Fibroblast of upper back skin (primary cell): ENCODE measurements at regions not wholly inside any gene's neighbourhood (a gene's known extent, or its start where the extent isn't known, plus 50 kb on each side); places are given as distances from the start of the nearest gene placed in this dataset.

Experiments
- DNase-seq: peaks from one replicate; pipeline ENCODE4 v3.0.0-alpha.2; 2013

DNA sequence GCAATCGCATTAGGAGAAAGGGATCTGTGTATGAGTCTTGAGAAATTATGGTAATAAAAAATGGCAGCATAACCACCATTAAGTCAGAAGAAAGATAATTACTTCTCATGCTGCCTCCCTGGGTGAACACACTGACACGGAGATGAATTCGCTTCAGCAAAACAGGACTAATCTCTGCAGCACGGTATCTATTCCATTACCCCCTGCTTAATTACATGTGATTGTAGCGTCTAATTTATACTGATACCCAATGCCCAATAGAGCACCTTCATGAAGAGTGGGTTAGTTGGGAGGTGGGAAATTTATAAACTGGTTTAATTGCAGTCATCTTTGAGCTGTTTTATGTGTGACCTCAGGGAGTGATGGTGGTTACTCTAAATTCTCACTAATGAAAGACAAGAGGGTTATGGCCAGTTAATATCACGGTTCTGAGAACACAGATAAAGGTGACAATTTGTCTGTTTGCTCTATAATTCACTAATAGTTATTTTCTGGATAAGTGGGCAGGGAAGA is 476.2 kb upstream of the SULF2 start:
- no peak for DNase-seq

DNA sequence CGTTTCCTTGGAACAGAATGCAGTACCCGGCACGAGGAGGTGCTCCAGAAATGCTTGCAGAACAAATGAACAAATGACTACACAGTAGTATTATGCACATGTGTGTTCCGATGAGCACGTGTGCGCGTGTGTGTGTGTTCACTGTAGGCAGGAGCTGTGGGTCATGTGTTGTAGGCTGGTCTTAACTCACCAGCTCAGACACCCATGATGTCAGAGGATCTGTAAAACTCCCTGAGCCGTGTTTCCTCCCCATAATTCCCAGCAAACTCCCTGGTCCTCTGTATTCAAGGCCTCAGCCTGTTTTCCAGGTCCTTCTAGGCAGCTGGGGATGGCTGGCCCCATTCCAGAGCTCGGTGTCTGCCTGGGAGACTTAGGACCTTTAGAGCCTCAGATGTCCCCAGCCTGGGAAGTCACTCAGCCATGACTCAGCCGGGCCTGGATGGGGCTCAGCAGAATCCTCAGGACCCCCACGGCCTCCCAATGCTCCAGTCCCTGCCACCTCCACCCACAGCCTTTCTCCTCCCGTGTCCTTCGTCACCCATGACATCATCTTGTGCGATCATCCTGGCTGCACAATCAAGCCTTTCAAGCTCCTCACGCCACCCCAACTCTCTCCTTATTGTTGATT is 475.0 kb upstream of the SULF2 start:
- DNase-seq = no peak

DNA sequence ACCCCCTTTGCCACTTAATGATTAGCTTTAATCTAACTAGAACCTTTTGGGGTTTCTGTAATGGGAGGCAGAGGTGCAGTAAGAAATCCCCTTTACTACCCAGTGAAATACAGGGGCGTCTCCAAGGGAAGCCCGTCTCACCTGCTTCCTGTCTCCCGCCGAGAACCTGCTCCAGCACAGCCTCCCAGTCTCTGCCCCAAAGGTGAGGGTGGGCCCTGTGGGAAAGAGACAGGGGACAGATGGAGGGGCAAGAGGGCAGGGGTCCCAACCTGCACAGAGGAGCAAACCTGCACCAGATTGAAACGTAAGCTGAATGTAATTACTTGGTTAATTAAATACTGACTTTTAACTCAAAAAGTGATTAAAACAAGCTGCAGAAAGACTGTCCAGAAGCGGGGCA is 474.2 kb upstream of the SULF2 start:
- no peak for DNase-seq

DNA sequence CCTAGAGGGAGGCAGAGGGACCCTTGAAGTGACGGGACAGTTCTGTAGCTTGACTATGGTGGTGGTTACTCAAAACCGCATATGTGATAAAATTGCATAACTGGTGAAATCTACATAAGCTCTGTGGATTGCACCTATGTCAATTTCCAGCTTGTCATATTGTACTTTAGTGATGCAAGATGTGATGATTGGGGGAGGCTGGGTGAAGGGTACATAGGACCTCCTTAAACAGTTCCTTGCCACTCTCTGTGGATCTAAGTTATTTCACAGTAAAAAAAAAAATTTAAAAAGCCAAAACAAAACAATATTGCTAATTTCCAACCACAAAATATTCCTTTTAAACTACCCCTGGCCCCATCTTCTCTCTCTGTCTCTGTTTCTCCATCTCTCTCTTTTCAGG is 472.6 kb upstream of the SULF2 start:
- no peak for DNase-seq

DNA sequence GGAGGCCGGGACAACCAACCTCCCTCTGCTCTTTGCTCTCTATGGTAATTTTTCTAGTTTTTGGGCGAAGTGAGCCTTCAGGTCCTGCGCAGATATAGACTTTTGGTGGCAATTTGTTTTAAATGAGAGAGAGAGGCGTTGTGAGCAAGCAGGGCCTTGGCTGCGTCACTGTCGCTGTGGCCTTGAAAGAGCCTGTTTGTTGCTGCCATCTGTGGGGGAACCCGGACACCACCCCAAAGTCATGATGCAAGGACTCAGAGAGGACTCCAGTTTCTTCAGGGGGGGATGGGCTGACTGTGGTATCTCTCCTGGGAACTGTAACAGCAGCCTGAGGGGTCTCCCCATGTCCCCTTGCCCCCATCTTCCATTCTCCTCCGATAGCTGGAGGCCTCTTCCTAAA is 462.7 kb upstream of the SULF2 start:
- DNase-seq = no peak

DNA sequence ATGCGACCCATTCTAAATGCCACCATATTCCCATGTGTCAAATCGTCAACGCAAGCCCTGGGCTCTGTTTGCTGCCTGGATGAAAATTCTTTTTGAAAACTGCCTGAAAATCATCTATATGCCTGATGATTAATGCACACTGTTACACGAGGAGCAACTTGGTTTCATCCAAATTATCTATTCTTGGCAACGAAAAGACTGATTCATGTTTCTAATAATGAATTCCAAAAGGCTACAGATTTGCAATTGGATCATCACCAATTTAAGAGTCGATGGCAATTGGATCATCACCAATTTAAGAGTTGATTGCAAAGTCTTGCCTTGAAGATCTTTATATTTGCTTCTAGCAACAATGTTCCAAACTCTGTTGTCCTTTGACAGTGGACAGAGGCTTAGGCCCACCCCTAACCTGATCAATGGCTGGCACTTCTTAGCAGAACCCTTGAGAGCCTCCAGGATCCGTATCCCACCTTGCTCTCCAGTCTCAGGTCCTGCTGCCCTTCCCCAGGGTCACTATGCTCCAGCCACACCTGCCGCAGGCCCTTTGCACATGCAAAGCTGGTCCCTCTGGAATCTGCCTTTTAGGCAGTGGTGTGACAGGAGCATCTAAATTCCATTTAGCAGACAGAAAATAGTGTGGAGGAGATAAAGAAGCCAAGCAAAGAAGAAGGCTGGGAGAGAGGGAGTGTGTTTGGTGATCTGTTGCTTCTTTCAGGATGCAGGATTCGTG is 460.9 kb upstream of the SULF2 start:
- DNase-seq = peak; percentile 41

DNA sequence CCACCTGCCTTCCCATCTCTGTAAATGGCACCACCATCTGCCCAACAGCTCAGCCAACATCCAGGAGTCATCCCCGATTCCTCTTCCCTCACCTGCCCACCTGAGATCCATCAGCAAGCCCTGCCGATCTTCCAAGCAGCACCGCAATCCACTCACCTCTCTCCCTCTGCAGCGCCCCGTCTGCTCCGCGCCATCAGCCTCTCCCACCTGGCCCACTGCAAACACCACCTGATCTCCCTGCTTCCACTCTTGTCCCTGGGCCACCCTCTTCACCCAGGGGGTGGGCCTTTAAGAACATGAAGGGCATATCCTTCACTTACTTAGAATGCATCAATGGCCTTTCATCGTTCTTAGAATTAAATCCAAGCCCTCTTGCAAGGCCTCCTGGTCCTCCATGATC is 457.3 kb upstream of the SULF2 start:
- DNase-seq = no peak

DNA sequence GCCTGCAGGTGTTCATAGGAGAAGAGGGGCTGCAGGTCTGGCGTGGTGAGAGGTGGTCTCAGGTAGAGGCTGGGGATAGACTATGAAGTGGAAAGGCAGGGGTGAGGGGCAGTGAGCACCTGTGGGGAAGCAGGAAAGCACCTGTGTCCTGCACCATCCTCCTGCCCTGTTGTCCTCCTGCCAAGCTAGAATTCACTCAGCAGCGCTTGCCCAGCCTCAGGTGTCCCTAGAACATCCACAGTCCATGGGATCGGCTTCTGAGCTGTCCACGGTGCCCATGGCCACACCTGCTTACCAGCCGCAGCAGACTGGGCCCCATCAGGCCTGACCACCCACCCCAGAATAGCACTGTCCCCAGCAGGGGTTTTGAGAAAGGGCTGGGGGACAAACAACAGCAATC is 456.2 kb upstream of the SULF2 start:
- no peak for DNase-seq

DNA sequence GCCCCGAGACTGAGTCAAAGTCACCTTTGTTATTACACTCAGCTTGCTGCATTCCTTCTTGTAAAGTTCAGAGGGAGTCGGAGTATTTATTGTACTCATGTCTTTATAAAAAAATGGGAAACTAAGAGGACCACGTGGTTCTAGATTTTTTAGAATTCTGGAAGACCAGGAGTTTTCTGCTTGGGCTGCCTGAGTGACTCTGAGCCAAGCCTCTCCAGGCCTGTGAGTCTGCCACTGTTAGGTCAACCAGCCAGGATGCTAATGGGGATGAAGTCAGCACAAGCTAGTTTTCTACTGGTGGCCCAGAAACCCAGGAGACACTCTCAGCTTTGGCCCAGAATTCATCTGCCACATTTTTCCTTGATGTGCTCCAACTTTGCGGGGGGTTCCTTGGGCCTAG is 453.5 kb upstream of the SULF2 start:
- DNase-seq = peak; percentile 25

DNA sequence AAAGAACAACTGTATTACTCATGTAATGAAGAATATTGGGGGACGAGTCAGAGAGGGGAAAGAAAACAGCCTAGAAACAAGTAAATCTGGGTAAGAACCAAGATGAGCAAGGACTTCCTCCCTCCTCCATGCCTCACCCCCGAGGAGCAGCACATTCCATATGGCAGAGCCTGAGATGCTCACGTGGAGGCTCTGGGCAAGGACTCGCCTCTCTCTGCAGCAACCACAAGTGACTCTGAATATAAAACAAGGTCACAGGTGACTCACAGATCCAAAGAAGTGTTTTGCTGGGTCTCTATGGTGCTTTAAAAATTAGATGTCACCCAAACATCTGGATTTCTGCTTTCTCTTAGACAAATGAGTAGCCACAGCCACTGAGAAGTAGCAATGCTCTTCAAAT is 453.0 kb upstream of the SULF2 start:
- DNase-seq = peak; percentile 75

DNA sequence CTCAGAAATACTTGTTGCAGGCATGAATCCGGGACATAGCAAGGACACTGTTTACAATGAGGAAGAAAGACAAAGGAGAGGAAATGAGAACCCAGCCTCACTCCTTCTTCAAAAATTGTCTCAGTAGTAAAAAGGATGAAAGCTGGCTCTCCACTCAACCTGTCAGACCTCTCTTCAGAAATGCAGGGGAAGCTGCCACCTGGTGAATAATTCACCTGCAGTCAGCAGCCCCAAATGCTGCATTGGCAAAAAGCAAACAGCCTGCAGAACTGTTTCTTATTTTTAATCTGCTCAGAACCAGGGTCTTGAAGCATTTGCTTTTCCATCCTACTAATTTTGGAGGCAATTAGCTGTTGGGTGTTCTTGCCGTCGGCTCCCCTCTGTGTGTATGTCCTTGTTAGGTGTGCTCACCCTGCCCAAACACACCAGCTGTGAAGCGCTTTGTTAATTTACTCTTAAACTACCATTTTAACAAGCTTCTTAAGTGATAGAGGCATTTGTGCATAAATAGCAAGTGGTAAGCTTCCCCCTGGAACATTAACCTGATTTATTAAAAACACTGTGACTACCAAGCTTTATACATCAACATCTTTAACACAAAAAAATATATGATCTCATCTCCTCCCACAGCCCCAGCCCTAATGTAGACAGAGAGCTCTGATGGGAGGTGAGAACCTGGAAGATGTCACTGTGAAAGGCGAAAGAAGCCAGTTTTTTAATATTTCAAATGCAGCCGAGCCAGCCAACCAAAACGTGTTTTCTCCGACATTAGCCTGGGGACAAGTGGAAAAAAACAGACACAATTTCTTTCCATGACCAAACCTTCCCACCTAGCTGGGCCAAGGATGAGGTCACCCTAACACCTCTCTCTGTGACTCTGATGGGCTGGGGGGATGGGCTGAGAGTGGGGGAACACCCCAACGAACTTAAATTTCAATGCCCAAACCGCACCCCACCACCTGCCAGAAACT is 451.0 kb upstream of the SULF2 start:
- no peak for DNase-seq

DNA sequence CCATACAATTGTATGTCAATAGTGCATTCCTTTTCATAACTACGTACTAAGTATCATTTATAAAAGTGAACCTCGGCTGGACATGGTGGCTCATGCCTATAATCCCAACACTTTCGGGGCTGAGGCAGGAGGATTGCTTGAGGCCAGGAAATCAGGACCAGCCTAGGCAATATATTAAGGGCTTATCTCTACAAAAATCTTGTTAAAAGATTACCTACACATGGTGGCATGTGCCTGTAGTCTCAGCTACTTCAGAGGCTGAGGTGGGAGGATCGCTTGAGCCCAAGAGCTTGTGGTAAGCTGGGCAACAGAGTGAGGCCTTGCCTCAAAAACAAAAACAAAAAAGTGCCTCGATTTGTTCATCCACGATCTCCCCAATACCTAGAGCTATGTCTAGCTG is 449.7 kb upstream of the SULF2 start:
- no peak for DNase-seq

DNA sequence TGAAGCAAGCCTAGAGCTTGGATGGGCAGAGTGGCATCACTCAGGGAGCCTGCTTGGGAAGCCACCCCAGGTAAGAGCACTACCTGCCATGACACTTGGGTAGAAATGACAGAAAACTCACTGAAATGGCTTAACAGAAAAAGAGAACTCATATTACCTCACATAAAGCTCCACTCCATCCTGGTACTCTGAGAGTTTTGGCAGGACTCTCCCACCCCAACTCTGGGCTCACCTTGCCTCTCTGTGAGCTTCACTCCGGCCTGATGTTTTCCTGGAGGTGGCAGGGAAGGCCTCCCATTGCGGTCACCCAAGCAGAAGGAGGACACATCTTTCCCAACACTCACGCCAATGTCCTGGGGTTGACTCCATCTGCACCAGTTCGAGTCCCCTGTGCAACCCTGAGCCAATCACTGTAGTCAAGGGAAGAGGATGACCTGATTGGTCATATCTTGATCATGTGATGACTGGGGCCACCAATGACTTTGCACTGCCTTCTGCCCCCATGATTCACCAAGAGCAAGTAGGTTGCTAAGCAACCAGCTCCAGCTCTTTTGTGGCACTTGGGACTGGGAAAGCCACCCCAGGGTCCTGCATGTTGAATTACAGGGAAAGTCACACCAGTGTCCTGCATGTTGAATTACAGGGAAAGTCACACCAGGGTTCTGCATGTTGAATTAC is 446.1 kb upstream of the SULF2 start:
- DNase-seq = no peak

DNA sequence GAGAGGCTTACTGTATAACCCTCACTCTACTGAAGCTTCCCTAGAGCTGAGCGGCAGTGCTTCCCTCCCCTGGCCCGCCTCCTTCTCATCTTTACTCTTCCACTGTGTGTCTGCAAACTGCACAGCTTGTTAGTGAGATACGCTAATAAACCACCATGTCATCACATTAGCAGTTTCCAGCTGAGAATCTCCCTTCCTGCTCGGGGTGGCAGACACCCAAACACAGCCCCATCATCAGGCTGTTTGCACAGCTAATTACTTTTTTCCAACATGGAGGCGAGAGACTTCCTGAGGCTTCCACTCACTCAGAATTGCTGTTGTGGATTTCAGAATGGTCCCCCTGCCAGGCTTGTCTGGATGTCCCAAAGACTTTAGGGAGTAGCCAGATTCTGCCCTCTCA is 444.9 kb upstream of the SULF2 start:
- DNase-seq = no peak

DNA sequence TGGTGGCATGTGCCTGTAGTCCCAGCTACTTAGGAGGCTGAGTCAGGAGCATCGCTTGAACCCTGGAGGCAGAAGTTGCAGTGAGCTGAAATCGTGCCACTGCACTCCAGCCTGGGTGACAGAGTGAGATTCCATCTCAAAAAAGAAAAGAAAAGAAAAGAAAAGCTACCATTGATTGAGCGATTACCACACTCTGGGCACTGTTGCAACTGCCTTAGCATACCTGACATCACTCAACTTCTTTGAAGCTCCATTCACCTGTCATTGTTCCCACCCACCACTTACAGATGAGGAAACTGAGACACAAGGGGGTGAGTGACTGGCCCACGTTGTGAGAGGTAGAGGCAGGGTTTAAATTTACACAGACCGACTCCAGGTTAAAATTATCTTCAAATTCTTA is 442.1 kb upstream of the SULF2 start:
- no peak for DNase-seq

DNA sequence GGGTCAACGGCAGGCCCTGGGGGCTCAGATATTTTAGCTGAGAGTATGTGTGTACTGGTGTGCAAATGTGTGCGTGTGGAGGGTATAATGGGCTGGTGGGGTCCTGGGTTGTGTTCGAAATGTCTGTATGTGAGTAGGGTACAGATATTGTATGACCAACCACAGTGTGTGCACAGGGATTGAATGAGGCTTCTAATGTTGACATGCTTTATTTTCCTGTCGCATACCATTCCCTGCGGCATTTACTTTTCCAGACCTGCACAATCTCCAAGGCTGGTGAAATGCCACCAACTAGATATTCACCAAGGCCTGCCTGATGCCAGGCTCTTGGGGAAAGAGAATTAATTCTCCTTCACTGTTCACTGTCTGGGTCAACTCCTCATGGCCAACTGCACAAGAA is 441.4 kb upstream of the SULF2 start:
- DNase-seq = no peak

DNA sequence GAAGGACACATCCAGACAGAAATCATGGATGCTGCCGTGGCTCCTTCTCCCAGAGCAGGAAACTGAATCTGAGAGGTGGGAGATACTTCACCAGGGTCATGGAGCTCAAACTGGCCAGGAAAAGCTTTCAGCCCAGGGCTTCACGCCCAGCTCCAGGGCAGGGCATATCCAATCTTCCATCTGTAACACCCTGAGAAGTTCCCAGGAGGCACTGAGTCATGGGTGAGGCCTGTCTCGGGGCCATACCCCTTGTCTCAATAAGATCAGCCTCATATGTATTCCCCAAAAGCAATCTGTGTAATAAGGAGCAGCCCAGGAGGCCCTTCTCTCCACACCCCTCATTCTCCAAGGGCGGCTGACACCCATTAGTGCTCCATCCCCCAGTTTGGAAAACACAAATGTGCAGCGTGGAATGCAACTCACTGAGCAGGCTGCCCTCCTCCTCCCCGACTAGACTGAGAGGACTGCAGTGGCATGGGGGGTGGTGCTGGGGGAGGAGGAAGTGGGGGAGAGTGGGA is 439.3 kb upstream of the SULF2 start:
- peak; percentile 24 for DNase-seq

DNA sequence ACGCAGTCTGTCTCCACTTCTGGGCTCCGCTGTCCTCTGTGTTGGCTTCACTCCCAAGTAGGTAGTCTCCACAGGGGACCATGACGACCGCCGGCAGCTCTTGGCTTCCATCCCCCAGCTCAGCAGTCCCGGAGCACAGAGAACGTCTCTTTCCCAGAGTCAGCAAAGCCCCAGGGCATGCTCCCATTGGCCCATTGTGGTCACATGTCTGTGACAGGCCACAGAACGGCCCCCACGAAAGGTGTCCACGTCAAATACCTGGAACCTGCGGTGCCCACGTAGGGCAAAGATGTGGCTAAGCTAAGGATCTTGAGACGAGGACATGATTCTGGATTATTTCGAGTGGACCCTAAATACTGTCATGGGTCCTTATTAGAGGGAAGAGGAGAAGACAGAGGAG is 438.4 kb upstream of the SULF2 start:
- no peak for DNase-seq

DNA sequence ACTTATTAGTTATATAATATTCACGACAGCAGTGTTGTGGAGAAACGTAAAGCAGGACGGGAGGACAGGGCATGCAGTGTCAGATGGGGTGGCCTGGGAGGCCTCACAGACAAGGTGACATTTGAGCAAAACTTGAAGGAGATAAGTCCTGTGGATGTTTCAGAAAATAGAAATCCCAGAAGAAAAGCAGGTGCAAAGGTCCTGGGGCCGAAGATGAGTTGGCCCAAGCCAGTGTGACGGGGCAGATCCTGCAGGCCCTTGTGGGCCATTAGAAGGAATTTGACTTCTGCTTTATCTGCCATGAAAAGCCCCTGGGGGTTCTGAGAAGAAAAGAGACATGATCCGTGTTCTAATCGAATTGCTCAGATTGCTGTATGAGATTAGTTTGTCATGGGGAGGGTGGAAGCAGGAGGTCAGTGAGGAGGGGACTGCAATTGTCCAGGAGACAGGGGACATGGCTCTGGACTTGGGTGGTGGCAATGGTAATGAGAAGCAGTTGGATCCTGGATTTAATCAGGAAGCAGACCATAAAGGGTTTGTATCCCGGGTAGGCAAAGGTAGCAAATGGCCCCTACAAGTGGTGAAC is 437.4 kb upstream of the SULF2 start:
- DNase-seq = no peak

DNA sequence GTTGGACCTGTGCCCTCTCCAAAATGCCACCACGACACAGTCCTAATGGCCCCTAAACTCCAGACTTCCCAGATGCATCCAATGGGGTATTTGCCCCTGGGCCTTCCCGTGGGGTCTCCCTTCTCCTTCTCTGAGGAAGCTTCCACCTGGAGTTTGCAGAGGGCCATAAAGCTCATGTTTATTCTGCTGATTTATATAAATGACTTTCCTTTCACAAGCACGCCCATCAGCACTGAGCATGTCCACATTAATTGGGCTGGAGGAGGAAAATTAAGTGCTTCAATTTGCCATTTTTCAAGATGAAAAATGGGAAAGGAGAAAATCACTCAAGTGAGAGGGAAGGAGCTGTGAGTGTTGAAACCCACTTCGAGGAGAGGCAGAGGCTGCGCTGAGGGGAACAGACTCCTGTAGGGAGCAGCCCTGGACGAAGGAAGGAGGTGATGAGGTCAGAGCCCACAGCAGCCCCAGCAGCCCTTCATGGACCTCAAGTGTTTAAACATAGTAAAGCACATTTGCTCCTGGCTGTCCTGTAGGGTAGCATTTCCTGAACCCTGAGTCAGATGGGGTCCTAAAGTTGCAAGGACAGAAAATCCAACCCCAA is 434.9 kb upstream of the SULF2 start:
- DNase-seq = no peak

DNA sequence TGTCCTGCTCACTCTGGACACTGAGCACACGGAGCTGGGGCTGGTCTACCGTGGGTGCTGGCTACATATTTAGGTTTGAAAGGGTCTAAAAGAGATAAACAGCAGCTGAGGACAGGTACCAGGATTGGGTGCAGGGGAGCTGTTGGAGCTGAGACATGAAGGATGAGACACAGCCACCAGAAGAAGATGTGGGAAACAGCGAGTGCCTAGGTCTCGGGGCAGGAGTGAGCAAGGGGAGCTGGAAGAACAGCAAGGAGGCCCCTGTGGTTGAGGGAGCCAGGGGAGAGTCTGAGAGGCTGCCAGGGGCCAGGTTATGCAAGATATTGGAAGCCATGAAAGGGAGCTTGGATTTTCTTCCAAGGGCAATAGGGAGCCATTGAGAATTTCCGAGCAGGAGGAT is 434.0 kb upstream of the SULF2 start:
- DNase-seq = no peak

DNA sequence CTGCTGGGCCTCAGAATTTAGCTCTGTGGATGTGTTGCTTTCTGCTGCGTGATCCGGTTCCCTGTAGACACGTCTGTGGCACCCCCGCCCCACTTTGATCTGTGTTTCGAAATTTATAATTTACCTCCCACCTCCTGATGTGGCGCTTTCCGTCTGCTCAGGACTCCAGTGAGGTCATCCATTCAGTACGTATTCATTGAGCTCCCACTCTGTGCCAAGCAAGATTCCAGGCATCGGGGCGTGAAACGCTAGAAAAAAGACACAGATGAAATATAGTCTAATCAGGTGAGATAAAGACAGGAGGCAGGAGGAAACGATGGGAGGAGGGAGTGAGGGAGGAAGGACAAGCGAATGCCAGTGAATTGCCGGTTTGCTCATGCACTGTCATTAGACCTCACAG is 431.9 kb upstream of the SULF2 start:
- no peak for DNase-seq
